ENCODE measurements at regions not wholly inside any gene's neighbourhood (a gene's known extent, or its start where the extent isn't known, plus 50 kb on each side); places are given as distances from the start of the nearest gene placed in this dataset.

DNA sequence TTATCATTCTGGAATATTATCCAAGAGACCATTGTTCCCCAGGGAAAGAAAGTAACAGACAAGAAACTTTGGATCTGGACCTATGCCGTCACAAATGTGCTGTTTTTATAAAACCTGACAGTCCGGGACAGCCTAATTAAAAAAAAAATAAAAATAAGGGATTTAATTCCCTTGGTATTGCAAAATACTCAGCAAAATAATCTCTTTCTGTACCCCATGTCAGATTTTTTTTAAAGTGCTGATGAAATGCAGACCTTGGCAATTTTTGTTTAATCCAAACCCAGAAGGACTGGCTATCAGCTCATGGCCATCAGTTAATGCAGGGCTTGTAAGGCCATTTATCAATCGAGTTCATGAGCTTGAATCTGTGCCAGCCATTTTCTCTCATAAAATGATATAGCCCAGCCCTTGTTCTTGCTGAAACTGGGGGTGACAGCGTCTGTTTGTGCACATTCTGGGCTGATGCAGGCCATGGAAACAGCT is 162.7 kb upstream of the S1PR3 start:
- Histone ChIP-seq H3K18ac (ENCODE audit: extremely low read depth, low read length) (no peak overlapping the region), H4K8ac (ENCODE audit: extremely low read depth, insufficient read depth, low read length) (no peak overlapping the region), H3K79me1 (ENCODE audit: low read depth, low read length) (no peaks in the 10 kb centered on the region), H3K9me3 (ENCODE audit: insufficient read depth in 2 of 2, low read depth in 1 of 2, low read length in 1 of 2) (0 out of 4 replicates have a peak, but pooled peaks cover 0 to 4% of the 10 kb centered on the region in 2 experiments), H4K5ac (ENCODE audit: insufficient read length, low read depth, low read length) (no peak overlapping the region), H3K27ac (ENCODE audit: low read depth, low read length) (no peak overlapping the region), H2BK15ac (ENCODE audit: low read length) (no peak overlapping the region), H3K23me2 (ENCODE audit: low read depth, low read length) (no peaks in the 10 kb centered on the region), H3K79me2 (ENCODE audit: control insufficient read depth in 1 of 2, insufficient read depth in 2 of 2, low read length in 2 of 2) (no peaks in the 10 kb centered on the region), H3K4me2 (ENCODE audit: insufficient read depth in 1 of 2, low read depth in 2 of 2, low read length in 2 of 2) (no peak overlapping the region), H2AFZ (ENCODE audit: low read length) (no peak overlapping the region), H3K56ac (replicated peaks; ENCODE audit: insufficient read length, low read depth, low read length) (no peak overlapping the region), H2BK120ac (replicated peaks; ENCODE audit: low read depth, low read length) (no peak overlapping the region), H3K4me3 (ENCODE audit: extremely low read depth in 1 of 4, insufficient read depth in 2 of 4, low read depth in 3 of 4, low read length in 4 of 4) (no peak overlapping the region), H3K23ac (ENCODE audit: insufficient read length) (no peak overlapping the region), H4K20me1 (replicated peaks in 1 of 2; ENCODE audit: control insufficient read depth in 1 of 2, insufficient read depth in 2 of 2, low read length in 2 of 2) (no peaks in the 10 kb centered on the region), H2BK20ac (ENCODE audit: low read length) (no peak overlapping the region), H2BK12ac (ENCODE audit: low read depth, low read length) (no peak overlapping the region), H4K91ac (replicated peaks; ENCODE audit: insufficient read length, low read length) (no peak overlapping the region), H3K4me1 (replicated peaks in 1 of 4; ENCODE audit: control insufficient read depth in 3 of 4, insufficient read depth in 4 of 4, low read length in 3 of 4) (no peaks in the 10 kb centered on the region; a peak in 1 of 7 replicates), H3K27me3 (replicated peaks in 1 of 4; ENCODE audit: control insufficient read depth in 3 of 4, extremely low read depth in 1 of 4, insufficient read depth in 3 of 4, low read length in 3 of 4) (no peaks in the 10 kb centered on the region), H3K4ac (replicated peaks; ENCODE audit: insufficient read length, low read depth, low read length) (no peak overlapping the region), H2AK5ac (ENCODE audit: low read depth, low read length) (no peak overlapping the region), H3K9ac (replicated peaks in 1 of 4; ENCODE audit: extremely low read depth in 1 of 4, low read depth in 3 of 4, low read length in 3 of 4) (no peak overlapping the region), H2BK5ac (ENCODE audit: low read depth, low read length) (no peak overlapping the region), H3K36me3 (ENCODE audit: control insufficient read depth in 2 of 4, insufficient read depth in 4 of 4, low read length in 3 of 4) (no peaks in the 10 kb centered on the region), H3K14ac (ENCODE audit: insufficient read length) (no peak overlapping the region)
- DNase-seq (ENCODE audit: low read depth in 1 of 2, low spot score in 2 of 2) (no peak), FAIRE-seq (no peak)
- 88% methylated on average over 4 of the region's 4 CpGs; no CpG with 5 or more reads in 1 of the 2 experiments for WGBS, 2 experiments (ENCODE audit: extremely low coverage in 1 of 2, insufficient coverage in 1 of 2, insufficient read length in 1 of 2, insufficient replicate concordance in 2 of 2, low coverage in 1 of 2, low lambda C conversion rate in 2 of 2, missing lambda C conversion rate in 1 of 2)
- ChIA-PET POLR2A (ENCODE audit: partially characterized antibody) (no interaction called here), CTCF (ENCODE audit: partially characterized antibody) (no interaction called here)
- TF ChIP-seq RFX5 (IDR thresholded peaks at IDR 0.05; ENCODE audit: borderline replicate concordance, low read depth, low read length) (no peak), NRF1 (IDR thresholded peaks at IDR 0.05; ENCODE audit: low read depth, low read length) (no peak), SUZ12 (IDR thresholded peaks at IDR 0.05; ENCODE audit: low read length) (no peak)

All from H1 (cell line).